HepG2 (cell line): ENCODE measurements at regions not wholly inside any gene's neighbourhood (a gene's known extent, or its start where the extent isn't known, plus 50 kb on each side); places are given as distances from the start of the nearest gene placed in this dataset.

ENCODE experiments used
- ATF3 ChIP-seq: sonication (generic); formaldehyde crosslinking; IDR thresholded peaks from 2 replicates; pipeline ENCODE4 v1.4.0; 2020; ENCODE audit warnings: missing genetic modification reagents
- CREB1 ChIP-seq, 2 experiments: fragments of 450-650 bp in 1 of 2; IDR thresholded peaks; 2 replicates each; pipeline ENCODE4 v1.6.1; 2016 to 2017; ENCODE audit warnings: control low read depth in 1 of 2, mild to moderate bottlenecking in 1 of 2, missing compliant biosample characterization in 1 of 2, missing genetic modification characterization in 1 of 2
- ETV6 ChIP-seq: sonication (generic); formaldehyde crosslinking; conservative IDR thresholded peaks from 2 replicates; pipeline ENCODE4 v1.4.0; 2020; ENCODE audit warnings: missing genetic modification reagents
- FOXA1 ChIP-seq, 2 experiments: fragments of 450-650 bp in 1 of 2; sonication (generic) in 1 of 2; formaldehyde crosslinking in 1 of 2; IDR thresholded peaks; 2 replicates each; pipeline versions ENCODE4 v1.4.0 to v1.6.1; 2016 to 2020; ENCODE audit warnings: missing genetic modification reagents in 1 of 2
- FOXJ3 ChIP-seq: sonication (generic); formaldehyde crosslinking; IDR thresholded peaks from 2 replicates; pipeline ENCODE4 v1.4.0; 2020; ENCODE audit warnings: missing genetic modification reagents, mild to moderate bottlenecking, borderline replicate concordance
- GATAD2A ChIP-seq: IDR thresholded peaks from 2 replicates; pipeline ENCODE4 v1.6.1; 2016
- GFI1 ChIP-seq: sonication (generic); formaldehyde crosslinking; IDR thresholded peaks from 2 replicates; pipeline ENCODE4 v1.5.0; 2020; ENCODE audit warnings: missing genetic modification reagents, mild to moderate bottlenecking, borderline replicate concordance
- GMEB2 ChIP-seq: IDR thresholded peaks from 2 replicates; pipeline ENCODE4 v1.6.1; 2016; ENCODE audit warnings: missing biosample characterization, missing genetic modification reagents, low read depth
- KIAA2018 ChIP-seq: sonication (generic); formaldehyde crosslinking; IDR thresholded peaks from 2 replicates; pipeline ENCODE4 v1.5.0; 2020; ENCODE audit warnings: mild to moderate bottlenecking, missing genetic modification reagents, borderline replicate concordance
- MED1 ChIP-seq: sonication (generic); formaldehyde crosslinking; IDR thresholded peaks from 2 replicates; pipeline ENCODE4 v1.4.0; 2020; ENCODE audit warnings: missing genetic modification reagents
- RARA ChIP-seq: IDR thresholded peaks from 2 replicates; pipeline ENCODE4 v1.6.1; 2016; ENCODE audit warnings: missing genetic modification reagents, missing compliant biosample characterization
- SKI ChIP-seq: fragments of 450-650 bp; IDR thresholded peaks from one replicate; pipeline ENCODE4 v1.6.1; 2018; ENCODE audit warnings: mild to moderate bottlenecking; ENCODE audit not compliant: partially characterized antibody
- THAP8 ChIP-seq: sonication (generic); formaldehyde crosslinking; IDR thresholded peaks from 2 replicates; pipeline ENCODE4 v1.5.1; 2020; ENCODE audit warnings: missing genetic modification reagents, mild to moderate bottlenecking, borderline replicate concordance
- ZNF317 ChIP-seq: sonication (generic); formaldehyde crosslinking; IDR thresholded peaks from 2 replicates; pipeline ENCODE4 v1.5.0; 2020; ENCODE audit warnings: mild to moderate bottlenecking, missing genetic modification reagents
- ZNF331 ChIP-seq: sonication (generic); formaldehyde crosslinking; IDR thresholded peaks from 2 replicates; pipeline ENCODE4 v1.4.0; 2020; ENCODE audit warnings: missing genetic modification reagents
- ZNF510 ChIP-seq: sonication (generic); formaldehyde crosslinking; IDR thresholded peaks from 2 replicates; pipeline ENCODE4 v1.4.0; 2020; ENCODE audit warnings: low read depth, mild to moderate bottlenecking, missing genetic modification reagents
- ZNF577 ChIP-seq: sonication (generic); formaldehyde crosslinking; IDR thresholded peaks from 2 replicates; pipeline ENCODE4 v1.4.0; 2020; ENCODE audit warnings: mild to moderate bottlenecking, low read depth, missing genetic modification reagents, borderline replicate concordance
- ZNF678 ChIP-seq: sonication (generic); formaldehyde crosslinking; IDR thresholded peaks from 2 replicates; pipeline ENCODE4 v1.4.0; 2020; ENCODE audit warnings: mild to moderate bottlenecking, missing genetic modification reagents
- ZSCAN9 ChIP-seq: IDR thresholded peaks from 2 replicates; pipeline ENCODE4 v1.6.1; 2016; ENCODE audit warnings: borderline replicate concordance

- TF ChIP-seq MED1 (CRISPR knock-in tag) (0 out of 2 replicates have a peak, but pooled peaks have one; percentile 33), KIAA2018 (CRISPR knock-in tag) (no peak), ATF3 (CRISPR knock-in tag) (peak; percentile 60; the same call in 1 of the 2 replicates), ETV6 (no peak), ZSCAN9 (0 out of 2 replicates have a peak, but pooled peaks have one; percentile 36), ZNF331 (CRISPR knock-in tag) (no peak), GATAD2A (peak; percentile 37), ZNF510 (CRISPR knock-in tag) (no peak), ZNF678 (no peak), GMEB2 (CRISPR knock-in tag) (no peak), FOXA1 (IDR thresholded peaks at IDR 0.05) (no peak), FOXA1 (CRISPR knock-in tag; IDR thresholded peaks at IDR 0.05) (peak; percentile 33; the same call in 1 of the 2 replicates), RARA (CRISPR knock-in tag) (0 out of 2 replicates have a peak, but pooled peaks have one; percentile 41), FOXJ3 (CRISPR knock-in tag) (no peak), ZNF317 (CRISPR knock-in tag) (peak; percentile 32; the same call in 1 of the 2 replicates), THAP8 (no peak), SKI (no peak), GFI1 (CRISPR knock-in tag) (no peak), CREB1 (IDR thresholded peaks at IDR 0.05) (no peak), CREB1 (CRISPR knock-in tag; IDR thresholded peaks at IDR 0.05) (peak; percentile 35), ZNF577 (CRISPR knock-in tag) (no peak)
Observed at GRCh38 chr1:87794788-87795614, 466.3 kb downstream of the LMO4 start (continued).
